Activated CD4-positive, alpha-beta T cell treated with anti-CD3 and anti-CD28 coated beads, Interleukin-2, amount 10 ng/mL, durations not matched to agents 7 days and 5 days (primary cell): ENCODE measurements at regions not wholly inside any gene's neighbourhood (a gene's known extent, or its start where the extent isn't known, plus 50 kb on each side); places are given as distances from the start of the nearest gene placed in this dataset.
"Not testable (repeated sequence)": the region's sequence is repeated elsewhere in the genome, so short reads cannot be mapped to it uniquely, and the experiment has no call there.

Experiments
- CTCF ChIA-PET: fragments of 350-600 bp; sonication (Branson Sonifier 250); formaldehyde crosslinking; loops from one replicate; lab custom pipeline; 2021; ENCODE audit warnings: antibody characterized with exemption; lab: Charles Lee
- POLR2A ChIA-PET: fragments of 350-600 bp; sonication (Branson Sonifier 250); formaldehyde crosslinking; loops from one replicate; lab custom pipeline; 2021; ENCODE audit warnings: antibody characterized with exemption; lab: Charles Lee
- DNase-seq: peaks from one replicate; pipeline ENCODE4 v3.0.0-alpha.2; 2020
- H3K27ac Mint-ChIP-seq: one replicate; pipeline ENCODE4 v1.8.0; 2021; ENCODE audit warnings: mild to moderate bottlenecking, moderate library complexity, mixed read lengths
- H3K27me3 Mint-ChIP-seq: one replicate; pipeline ENCODE4 v1.8.0; 2021; ENCODE audit warnings: mixed read lengths
- H3K36me3 Mint-ChIP-seq: one replicate; pipeline ENCODE4 v1.8.0; 2021; ENCODE audit warnings: low read depth, mixed read lengths
- H3K4me1 Mint-ChIP-seq: one replicate; pipeline ENCODE4 v1.8.0; 2021; ENCODE audit warnings: mixed read lengths
- H3K4me3 Mint-ChIP-seq: one replicate; pipeline ENCODE4 v1.8.0; 2021; ENCODE audit warnings: mild to moderate bottlenecking, moderate library complexity, mixed read lengths
- H3K9me3 Mint-ChIP-seq: one replicate; pipeline ENCODE4 v1.8.0; 2021; ENCODE audit warnings: mixed read lengths

- H3K27ac Mint-ChIP-seq, result no peak overlapping the region
- ChIA-PET POLR2A (no interaction called here), CTCF (no interaction called here)
- no peak overlapping the region for H3K4me3 Mint-ChIP-seq
- H3K36me3 Mint-ChIP-seq, result no peaks in the 10 kb centered on the region
- peaks cover 9% of the 10 kb centered on the region for H3K9me3 Mint-ChIP-seq
- H3K4me1 Mint-ChIP-seq, result no peaks in the 10 kb centered on the region
- H3K27me3 Mint-ChIP-seq, result no peaks in the 10 kb centered on the region
- DNase-seq, result no peak
Observed at GRCh38 chr11:28951191-28951590, 843.0 kb downstream of the METTL15 start.

- Mint-ChIP-seq H3K4me3 (no peak overlapping the region), H3K36me3 (no peaks in the 10 kb centered on the region), H3K27me3 (no peaks in the 10 kb centered on the region), H3K9me3 (peaks cover 11% of the 10 kb centered on the region), H3K4me1 (no peaks in the 10 kb centered on the region), H3K27ac (no peak overlapping the region)
- no peak for DNase-seq
- CTCF ChIA-PET, result no interaction called here
- POLR2A ChIA-PET, result no interaction called here
Observed at GRCh38 chr11:28939381-28939780, 831.2 kb downstream of the METTL15 start.

- no peaks in the 10 kb centered on the region for H3K4me1 Mint-ChIP-seq
- H3K9me3 Mint-ChIP-seq, result peaks cover 12% of the 10 kb centered on the region
- DNase-seq, result no peak
- H3K36me3 Mint-ChIP-seq, result no peaks in the 10 kb centered on the region
- POLR2A ChIA-PET, result no interaction called here
- CTCF ChIA-PET, result no interaction called here
- no peak overlapping the region for H3K4me3 Mint-ChIP-seq
- H3K27ac Mint-ChIP-seq, result no peak overlapping the region
- no peaks in the 10 kb centered on the region for H3K27me3 Mint-ChIP-seq
Observed at GRCh38 chr11:28938091-28938490, 829.9 kb downstream of the METTL15 start.

GRCh38 chr11:28932940-28933339 is 824.8 kb downstream of the METTL15 start:
- CTCF ChIA-PET, result no interaction called here
- no peak overlapping the region for H3K27ac Mint-ChIP-seq

GRCh38 chr11:28924004-28924403 is 815.8 kb downstream of the METTL15 start:
- no peaks in the 10 kb centered on the region for H3K36me3 Mint-ChIP-seq
- CTCF ChIA-PET, result no interaction called here

More at GRCh38 chr11:28932940-28933339, 824.8 kb downstream of the METTL15 start:
- POLR2A ChIA-PET, result no interaction called here
- Mint-ChIP-seq H3K36me3 (no peaks in the 10 kb centered on the region), H3K27me3 (no peaks in the 10 kb centered on the region), H3K4me3 (no peak overlapping the region), H3K4me1 (no peaks in the 10 kb centered on the region), H3K9me3 (peaks cover 17% of the 10 kb centered on the region)
- no peak for DNase-seq

GRCh38 chr11:28922386-28922981 is 814.3 kb downstream of the METTL15 start:
- Mint-ChIP-seq H3K9me3 (peaks cover 7% of the 10 kb centered on the region), H3K27me3 (no peaks in the 10 kb centered on the region), H3K27ac (no peak overlapping the region), H3K4me1 (no peaks in the 10 kb centered on the region), H3K36me3 (no peaks in the 10 kb centered on the region), H3K4me3 (no peak overlapping the region)
- CTCF ChIA-PET, result no interaction called here
- POLR2A ChIA-PET, result no interaction called here
- DNase-seq, result no peak

More at GRCh38 chr11:28924004-28924403, 815.8 kb downstream of the METTL15 start:
- Mint-ChIP-seq H3K27me3 (no peaks in the 10 kb centered on the region), H3K9me3 (peaks cover 5% of the 10 kb centered on the region), H3K27ac (no peak overlapping the region), H3K4me1 (no peaks in the 10 kb centered on the region), H3K4me3 (no peak overlapping the region)
- POLR2A ChIA-PET, result no interaction called here
- DNase-seq, result no peak

GRCh38 chr11:28919194-28919593 is 811.0 kb downstream of the METTL15 start:
- H3K27me3 Mint-ChIP-seq, result no peaks in the 10 kb centered on the region
- POLR2A ChIA-PET, result no interaction called here
- peaks cover 12% of the 10 kb centered on the region for H3K9me3 Mint-ChIP-seq
- no peaks in the 10 kb centered on the region for H3K36me3 Mint-ChIP-seq
- no peak for DNase-seq
- CTCF ChIA-PET, result no interaction called here
- no peak overlapping the region for H3K4me3 Mint-ChIP-seq
- no peaks in the 10 kb centered on the region for H3K4me1 Mint-ChIP-seq
- no peak overlapping the region for H3K27ac Mint-ChIP-seq

GRCh38 chr11:28913883-28914282 is 805.7 kb downstream of the METTL15 start:
- no peak overlapping the region for H3K4me3 Mint-ChIP-seq
- no peak overlapping the region for H3K27ac Mint-ChIP-seq
- POLR2A ChIA-PET, result no interaction called here
- no peaks in the 10 kb centered on the region for H3K36me3 Mint-ChIP-seq
- H3K9me3 Mint-ChIP-seq, result peaks cover 7% of the 10 kb centered on the region
- H3K27me3 Mint-ChIP-seq, result no peaks in the 10 kb centered on the region
- CTCF ChIA-PET, result no interaction called here
- DNase-seq, result no peak
- H3K4me1 Mint-ChIP-seq, result no peaks in the 10 kb centered on the region

GRCh38 chr11:28911829-28912228 is 803.6 kb downstream of the METTL15 start:
- Mint-ChIP-seq H3K9me3 (peaks cover 5% of the 10 kb centered on the region), H3K4me1 (no peaks in the 10 kb centered on the region), H3K27me3 (no peaks in the 10 kb centered on the region), H3K27ac (no peak overlapping the region), H3K36me3 (no peaks in the 10 kb centered on the region), H3K4me3 (no peak overlapping the region)
- ChIA-PET CTCF (no interaction called here), POLR2A (interaction anchor here (0.7 kb wide), 1 partner anchor 108 kb away, joined by 3 read pairs; no protein-coding TSS in a partner anchor)
- no peak for DNase-seq

GRCh38 chr11:28910926-28911325 is 802.7 kb downstream of the METTL15 start:
- no peaks in the 10 kb centered on the region for H3K36me3 Mint-ChIP-seq
- POLR2A ChIA-PET, result interaction anchor here (0.7 kb wide), 1 partner anchor 109 kb away, joined by 3 read pairs; no protein-coding TSS in a partner anchor
- no peaks in the 10 kb centered on the region for H3K27me3 Mint-ChIP-seq
- CTCF ChIA-PET, result no interaction called here
- no peak for DNase-seq
- H3K4me3 Mint-ChIP-seq, result no peak overlapping the region
- no peaks in the 10 kb centered on the region for H3K4me1 Mint-ChIP-seq
- no peak overlapping the region for H3K27ac Mint-ChIP-seq
- peaks cover 2% of the 10 kb centered on the region for H3K9me3 Mint-ChIP-seq

GRCh38 chr11:28903716-28904115 is 795.5 kb downstream of the METTL15 start:
- Mint-ChIP-seq H3K9me3 (peaks cover 3% of the 10 kb centered on the region), H3K27me3 (no peaks in the 10 kb centered on the region), H3K4me3 (no peak overlapping the region), H3K27ac (no peak overlapping the region), H3K36me3 (no peaks in the 10 kb centered on the region), H3K4me1 (no peaks in the 10 kb centered on the region)
- POLR2A ChIA-PET, result no interaction called here
- CTCF ChIA-PET, result no interaction called here
- DNase-seq, result no peak

GRCh38 chr11:28900427-28900826 is 792.2 kb downstream of the METTL15 start:
- DNase-seq, result no peak
- Mint-ChIP-seq H3K9me3 (peaks cover 8% of the 10 kb centered on the region), H3K27me3 (no peaks in the 10 kb centered on the region), H3K27ac (no peak overlapping the region), H3K4me3 (no peak overlapping the region), H3K4me1 (no peaks in the 10 kb centered on the region), H3K36me3 (no peaks in the 10 kb centered on the region)
- ChIA-PET POLR2A (no interaction called here), CTCF (no interaction called here)

GRCh38 chr11:28899706-28900105 is 791.5 kb downstream of the METTL15 start:
- CTCF ChIA-PET, result no interaction called here
- POLR2A ChIA-PET, result no interaction called here
- H3K27ac Mint-ChIP-seq, result no peak overlapping the region
- H3K36me3 Mint-ChIP-seq, result no peaks in the 10 kb centered on the region
- H3K9me3 Mint-ChIP-seq, result peaks cover 10% of the 10 kb centered on the region
- DNase-seq, result no peak
- no peak overlapping the region for H3K4me3 Mint-ChIP-seq
- H3K27me3 Mint-ChIP-seq, result no peaks in the 10 kb centered on the region
- H3K4me1 Mint-ChIP-seq, result no peaks in the 10 kb centered on the region

- POLR2A ChIA-PET, H3K27ac Mint-ChIP-seq, H3K36me3 Mint-ChIP-seq, H3K4me1 Mint-ChIP-seq, CTCF ChIA-PET, H3K4me3 Mint-ChIP-seq, H3K27me3 Mint-ChIP-seq, DNase-seq: not testable (repeated sequence)
- peaks cover 16% of the 10 kb centered on the region for H3K9me3 Mint-ChIP-seq
Observed at GRCh38 chr11:28890601-28891040, 782.4 kb downstream of the METTL15 start.
